ENCODE measurements at regions not wholly inside any gene's neighbourhood (a gene's known extent, or its start where the extent isn't known, plus 50 kb on each side); places are given as distances from the start of the nearest gene placed in this dataset.
"Not testable (repeated sequence)": the region's sequence is repeated elsewhere in the genome, so short reads cannot be mapped to it uniquely, and the experiment has no call there.

DNA sequence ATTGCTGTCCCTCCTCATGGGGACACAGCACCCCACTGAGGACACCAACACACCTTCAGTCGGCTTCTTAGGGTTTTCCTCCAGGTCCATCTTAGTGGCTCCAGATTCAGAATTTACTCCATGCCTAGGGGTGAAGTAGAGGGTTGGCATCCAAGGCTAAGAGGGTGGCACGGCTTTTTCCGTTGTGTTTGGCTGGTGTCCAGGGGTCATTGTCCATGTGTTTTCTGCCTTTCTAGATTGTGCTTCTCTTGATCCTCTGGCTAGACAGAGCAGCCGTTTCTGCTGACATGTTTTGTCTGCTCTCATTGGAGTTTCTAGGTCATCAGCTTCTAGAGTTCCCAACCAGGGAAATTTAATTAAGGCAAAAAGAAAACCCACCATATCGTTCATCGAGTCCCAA, 291.6 kb upstream of the CELF2 start:
- DNase-seq, result no peak

DNA sequence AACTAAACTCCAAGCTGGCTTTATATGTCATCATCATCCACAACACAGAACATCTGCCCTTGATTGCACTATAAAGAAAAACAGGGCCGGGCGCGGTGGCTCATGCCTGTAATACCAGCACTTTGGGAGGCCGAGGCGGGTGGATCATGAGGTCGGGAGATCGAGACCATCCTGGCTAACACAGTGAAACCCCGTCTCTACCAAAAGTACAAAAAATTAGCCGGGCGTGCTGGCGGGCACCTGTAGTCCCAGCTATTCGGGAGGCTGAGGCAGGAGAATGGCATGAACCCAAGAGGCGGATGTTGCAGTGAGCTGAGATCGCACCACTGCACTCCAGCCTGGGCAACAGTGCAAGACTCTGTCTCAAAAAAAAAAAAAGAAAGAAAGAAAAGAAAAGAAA, 290.3 kb upstream of the CELF2 start:
- DNase-seq, result not testable (repeated sequence)

DNA sequence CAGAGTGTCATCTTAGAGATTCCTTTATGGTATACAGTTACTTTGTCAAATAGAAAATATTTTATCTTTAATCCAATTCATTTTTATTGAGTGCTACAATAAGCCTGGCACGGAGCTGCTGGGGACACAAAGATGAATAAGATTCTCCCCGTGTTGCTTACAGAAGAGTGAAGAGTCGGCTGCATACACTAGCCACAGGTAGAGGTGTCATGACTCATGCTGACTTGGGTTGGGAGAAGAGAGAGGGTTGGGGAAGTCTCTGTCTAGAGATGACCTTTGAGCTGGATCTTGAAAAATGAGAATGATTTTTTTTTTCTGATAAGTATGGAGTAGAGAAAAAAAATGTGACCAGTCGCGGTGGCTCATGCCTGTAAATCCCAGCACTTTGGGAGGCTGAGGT, 289.9 kb upstream of the CELF2 start:
- DNase-seq, result no peak

DNA sequence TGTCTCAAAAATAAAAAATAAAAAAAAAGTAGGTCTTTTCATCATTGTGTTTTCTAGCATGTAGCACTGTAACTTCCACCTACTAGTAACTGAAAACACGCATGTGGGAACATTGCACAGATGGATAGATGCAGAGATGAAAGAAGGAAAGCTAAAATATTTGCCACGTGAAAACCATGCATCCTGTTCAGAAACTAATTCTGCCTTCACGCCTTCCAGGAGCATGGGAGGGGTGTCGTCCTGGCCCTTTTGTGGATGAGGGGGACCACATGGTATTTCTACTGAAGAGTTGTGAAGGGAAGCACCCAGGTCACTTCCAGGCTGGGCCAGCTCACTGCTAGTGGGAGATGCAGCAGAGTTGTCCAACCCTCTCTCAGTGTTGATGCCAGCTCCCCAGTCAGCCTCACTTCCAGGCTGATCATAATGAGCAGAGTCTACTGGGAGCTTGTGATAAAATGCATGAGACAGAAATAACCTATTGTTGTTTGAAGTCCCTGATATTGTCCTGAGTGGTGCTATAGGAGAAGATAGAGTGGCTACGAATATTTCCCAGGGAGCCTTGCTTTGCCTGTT, 287.1 kb upstream of the CELF2 start:
- DNase-seq, result no peak

- DNase-seq, result no peak
These were observed 286.3 kb upstream of the CELF2 start for GRCh38 chr10:10731366-10731765.

DNA sequence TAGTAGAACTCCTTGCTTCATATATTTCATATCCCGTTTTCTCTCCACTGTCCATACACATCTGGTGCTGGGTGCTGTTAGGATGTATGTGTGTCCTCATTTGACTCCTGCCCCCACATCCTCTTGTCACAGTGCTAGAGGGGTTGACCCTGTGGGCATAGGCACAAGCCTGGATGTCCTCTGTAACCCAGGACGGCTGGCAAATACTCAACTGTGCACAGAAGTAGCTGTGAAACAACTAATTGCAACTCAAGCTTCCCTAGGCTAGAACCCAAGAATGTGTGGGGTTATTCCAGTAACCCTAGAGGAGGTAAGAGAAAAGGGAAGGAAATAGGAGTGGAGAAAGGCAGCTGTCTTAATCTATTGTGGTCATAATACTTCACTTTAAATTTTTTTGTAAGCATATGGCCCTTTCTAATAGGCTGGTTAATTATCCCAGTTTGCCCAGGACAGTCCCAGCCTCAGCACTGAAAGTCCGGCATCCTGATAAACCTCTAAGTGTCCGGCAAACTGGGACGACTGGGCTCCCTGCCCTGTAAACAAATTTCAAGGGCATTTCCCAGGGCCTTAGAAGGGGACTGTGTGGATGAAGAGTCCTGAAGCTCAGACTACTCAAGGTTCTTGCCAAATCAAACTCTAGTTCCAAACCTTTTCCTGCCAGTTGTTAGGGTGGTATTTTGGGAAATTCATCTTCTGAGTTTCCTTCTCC, 283.2 kb upstream of the CELF2 start:
- no peak for DNase-seq

DNA sequence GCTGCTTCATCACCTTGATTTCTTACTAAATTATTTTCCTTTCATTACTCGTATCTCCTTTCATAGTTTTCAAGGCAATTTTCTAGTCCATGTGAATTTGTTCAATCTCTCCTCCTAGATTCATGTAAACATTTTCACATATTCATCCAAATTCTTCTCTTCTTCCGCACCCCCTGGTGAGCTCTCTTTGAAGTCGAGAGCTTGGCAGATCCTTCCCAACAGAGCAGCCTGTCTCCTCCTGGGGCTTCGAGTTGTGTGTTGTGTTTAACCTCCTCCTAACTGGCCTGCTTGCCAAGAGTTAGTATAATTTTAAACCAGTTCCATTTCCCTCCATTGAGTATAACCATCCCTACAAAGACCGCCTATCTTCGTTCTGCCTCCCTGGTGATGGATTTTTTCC, 272.4 kb upstream of the CELF2 start:
- DNase-seq, result no peak

DNA sequence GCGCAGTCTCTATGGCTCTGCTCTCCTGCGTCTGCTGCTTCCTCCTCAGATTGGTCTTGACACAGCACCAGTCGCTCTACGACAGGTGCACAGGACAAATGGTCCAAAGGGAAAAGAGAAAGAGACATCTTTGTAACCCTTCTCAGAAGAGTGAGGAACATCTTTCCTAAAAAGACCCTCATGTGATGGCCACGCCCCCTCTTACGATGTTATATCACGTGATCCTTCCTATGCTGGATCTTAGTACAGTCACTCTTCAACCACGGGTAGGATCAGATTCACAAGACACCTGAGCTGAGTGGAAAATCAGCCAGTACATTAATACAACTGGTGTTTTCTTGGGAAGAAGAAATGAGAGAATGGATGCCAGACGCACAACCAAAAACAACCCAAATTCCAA, 262.2 kb upstream of the CELF2 start:
- DNase-seq, result no peak

GRCh38 chr10:10758306-10758705, 259.4 kb upstream of the CELF2 start:
- no peak for DNase-seq

DNA sequence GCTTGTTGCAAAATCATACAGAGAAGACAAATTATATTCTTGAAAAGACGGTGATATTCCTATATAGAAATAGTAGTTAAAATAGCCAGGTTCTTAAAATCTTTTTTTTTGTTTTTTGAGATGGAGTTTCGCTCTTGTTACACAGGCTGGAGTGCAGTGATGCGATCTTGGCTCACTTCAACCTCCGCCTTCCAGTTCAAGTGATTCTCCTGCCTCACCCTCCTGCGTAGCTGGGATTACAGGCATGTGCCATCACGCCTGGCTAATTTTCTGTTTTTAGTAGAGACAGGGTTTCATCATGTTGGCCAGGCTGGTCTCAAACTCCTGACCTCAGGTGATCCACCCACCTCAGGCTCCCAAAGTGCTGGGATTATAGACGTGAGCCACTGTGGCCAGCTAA, 257.9 kb upstream of the CELF2 start:
- DNase-seq, result not testable (repeated sequence)

DNA sequence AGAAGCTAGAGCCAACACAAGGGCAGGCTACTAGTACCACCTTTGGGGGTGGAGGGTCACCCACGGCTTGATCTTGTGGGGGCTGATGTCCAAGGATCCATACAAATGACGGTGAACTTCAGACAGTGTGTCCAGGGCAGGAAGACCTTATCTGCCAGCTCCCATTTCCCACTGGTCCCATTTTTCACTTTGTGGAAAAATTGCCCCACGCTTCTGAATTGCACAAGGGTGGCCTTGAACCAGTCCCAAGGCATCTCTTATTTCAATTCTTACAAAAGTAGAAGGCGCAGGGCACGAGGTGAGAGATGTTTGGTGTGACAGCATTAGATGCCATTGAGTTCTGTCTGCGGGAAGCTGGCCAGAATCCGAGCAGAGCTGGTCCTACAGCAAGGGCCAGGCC, 252.7 kb upstream of the CELF2 start:
- DNase-seq, result no peak

GRCh38 chr10:10772411-10772810, 245.3 kb upstream of the CELF2 start:
- no peak for DNase-seq

- no peak for DNase-seq
These were observed 244.7 kb upstream of the CELF2 start for GRCh38 chr10:10772874-10773508.

DNA sequence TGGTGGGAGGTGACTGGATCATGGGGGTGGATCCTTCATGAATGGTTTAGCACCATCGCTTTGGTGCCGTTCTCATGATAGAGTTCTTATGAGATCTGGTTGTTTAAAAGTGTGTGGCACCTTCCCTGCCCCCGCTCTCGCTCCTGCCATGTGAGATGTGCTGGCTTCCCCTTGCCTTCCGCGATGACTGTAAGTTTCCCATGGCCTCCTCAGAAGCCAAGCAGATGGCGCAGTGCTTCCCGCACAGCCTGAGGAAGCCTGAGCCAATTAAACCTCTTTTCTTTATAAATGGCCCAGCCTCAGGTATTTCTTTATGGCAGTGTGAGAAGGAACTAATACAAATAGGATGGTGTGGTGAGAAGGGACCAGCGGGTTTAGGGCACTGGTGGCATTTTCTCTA, 243.3 kb upstream of the CELF2 start:
- DNase-seq, result no peak

- no peak for DNase-seq
These were observed 241.3 kb upstream of the CELF2 start for GRCh38 chr10:10776363-10776762.

GRCh38 chr10:10777279-10777678, 240.4 kb upstream of the CELF2 start:
- no peak for DNase-seq

DNA sequence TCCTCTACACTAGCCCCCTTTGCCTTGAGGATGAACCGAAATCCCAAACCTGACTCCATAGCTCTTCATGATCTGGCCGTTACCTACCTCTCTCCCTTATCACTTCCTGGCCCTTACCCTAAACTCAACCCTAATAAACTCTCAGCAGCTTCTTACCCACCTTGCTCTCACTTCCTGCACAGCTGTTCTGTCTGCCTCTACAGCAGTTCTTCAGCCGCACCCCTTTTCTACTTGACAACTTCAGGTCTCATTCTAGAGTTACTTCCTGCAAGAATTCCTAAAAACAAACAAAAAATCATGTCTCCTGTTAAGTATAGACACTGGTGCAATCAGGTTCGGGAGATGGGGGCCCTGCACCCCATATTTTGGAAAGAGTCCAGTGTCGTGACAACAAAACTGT, 239.9 kb upstream of the CELF2 start:
- DNase-seq, result no peak

GRCh38 chr10:10778959-10779358, 238.7 kb upstream of the CELF2 start:
- no peak for DNase-seq

DNA sequence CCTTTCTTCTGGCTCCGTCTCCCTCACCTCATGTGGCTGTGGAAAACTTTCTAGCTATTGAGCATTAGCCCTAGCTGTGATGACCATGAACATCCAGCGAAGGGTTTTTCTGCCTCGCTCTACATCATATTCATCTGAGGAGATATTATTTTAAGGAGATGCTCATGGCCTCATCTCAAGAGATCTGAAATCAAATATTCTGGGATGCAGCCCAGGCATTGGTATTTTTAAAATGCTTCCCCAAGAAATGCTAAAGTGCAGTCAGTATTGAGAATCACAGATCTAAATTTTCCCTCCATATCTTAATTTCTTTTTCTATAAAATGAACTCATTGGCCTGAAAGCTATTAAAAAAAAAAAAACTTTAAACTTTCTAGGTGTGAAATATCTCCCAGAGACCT, 238.2 kb upstream of the CELF2 start:
- no peak for DNase-seq

DNA sequence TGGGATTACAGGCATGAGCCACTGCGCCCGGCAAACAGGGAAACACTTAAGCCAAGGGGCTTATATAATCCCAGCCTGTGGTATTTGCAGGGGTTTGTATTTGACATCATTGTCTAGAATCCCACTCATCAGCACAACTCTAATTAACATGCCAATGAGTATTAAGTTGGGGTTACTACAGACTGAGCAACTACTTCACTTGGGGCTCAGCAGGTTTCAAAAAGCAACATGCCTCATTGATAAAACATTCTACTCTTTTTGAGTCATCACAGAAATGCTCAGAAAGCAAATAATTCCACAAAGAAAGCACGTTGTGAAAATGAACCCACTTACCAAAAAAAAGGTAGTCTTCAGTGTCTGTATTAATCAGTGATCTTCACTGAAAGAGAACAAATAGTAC, 236.9 kb upstream of the CELF2 start:
- DNase-seq, result no peak

- DNase-seq, result no peak
These were observed 235.1 kb upstream of the CELF2 start for GRCh38 chr10:10782603-10783002.

DNA sequence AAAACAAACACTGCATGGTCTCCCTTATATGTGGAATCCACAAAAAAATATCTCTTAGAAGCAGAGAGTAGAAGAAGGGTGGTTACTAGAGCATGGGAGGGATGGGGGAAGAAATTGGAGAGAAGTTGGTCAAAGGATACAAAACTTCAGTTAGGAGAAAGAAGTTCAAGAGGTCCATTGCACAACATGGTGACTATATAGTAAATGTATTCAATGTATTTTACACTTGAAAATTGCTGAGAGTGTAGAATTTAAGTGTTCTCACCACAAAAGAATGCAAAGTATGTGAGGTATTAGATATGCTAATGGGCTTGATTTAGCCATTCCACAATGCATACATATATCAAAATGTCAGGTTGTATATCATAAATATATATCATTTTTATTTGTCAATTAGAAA, 232.0 kb upstream of the CELF2 start:
- no peak for DNase-seq

DNA sequence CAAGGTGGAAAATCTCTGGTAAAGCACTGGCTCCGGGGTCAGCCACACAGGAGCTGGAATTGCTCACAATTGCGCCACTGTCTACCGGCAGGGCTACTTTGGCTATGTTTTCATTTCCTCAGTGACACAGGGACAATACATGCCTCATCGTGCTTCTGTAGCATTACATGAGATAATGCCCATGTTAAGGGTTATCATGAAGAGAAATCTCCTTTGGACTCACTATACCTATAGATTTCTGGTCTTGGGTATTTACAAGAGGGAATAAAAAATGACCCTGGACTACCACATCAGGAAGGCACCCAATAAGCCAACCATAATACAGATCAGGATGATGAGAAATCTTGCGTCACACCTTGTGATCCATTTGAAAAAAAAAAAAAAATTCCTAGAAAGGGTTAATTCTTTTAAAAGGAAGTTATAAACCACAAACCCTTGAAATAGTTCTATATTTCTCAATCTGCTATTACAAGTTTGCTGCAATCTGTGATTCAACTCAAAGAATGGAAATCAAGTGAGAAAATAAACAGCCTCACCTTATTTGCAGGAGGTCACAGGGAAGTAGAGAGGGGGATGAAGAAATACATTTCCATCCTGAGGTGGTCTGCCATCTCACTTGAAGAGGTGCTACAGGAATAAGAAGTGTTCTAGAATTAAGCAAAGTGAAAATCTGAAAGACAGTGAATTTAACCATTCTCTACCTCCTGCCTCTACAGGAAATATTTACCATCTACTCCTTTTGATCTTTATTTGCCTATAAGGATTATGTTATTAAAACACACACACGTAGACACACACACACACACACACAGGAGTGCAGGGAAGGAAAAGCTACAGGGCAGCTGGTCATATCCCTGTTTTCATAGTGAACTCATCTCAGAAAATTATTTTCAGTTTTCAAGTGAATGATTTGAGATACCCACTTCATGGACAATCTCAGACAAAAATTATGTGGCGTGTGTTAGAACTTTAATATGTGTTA, 231.3 kb upstream of the CELF2 start:
- no peak for DNase-seq
